Neural progenitor cell (in vitro differentiated cells): ENCODE measurements at regions not wholly inside any gene's neighbourhood (a gene's known extent, or its start where the extent isn't known, plus 50 kb on each side); places are given as distances from the start of the nearest gene placed in this dataset.

Experiments used
- DNase-seq: peaks from one replicate; pipeline ENCODE4 v3.0.0-alpha.2; 2016; ENCODE audit warnings: low spot score
- H2AFZ ChIP-seq: fragments of 200-600 bp; sonication (generic); replicated peaks from 2 replicates; pipeline ENCODE4 v1.6.1; 2016; ENCODE audit warnings: antibody characterized with exemption
- H3F3A ChIP-seq: fragments of 200-600 bp; sonication (generic); 2 replicates; pipeline ENCODE4 v1.6.1; 2016; ENCODE audit warnings: antibody characterized with exemption, low read depth
- H3K27ac ChIP-seq: fragments of 200-600 bp; sonication (generic); 2 replicates; pipeline ENCODE4 v1.5.1; 2016; ENCODE audit warnings: mild to moderate bottlenecking
- H3K27me3 ChIP-seq: fragments of 200-600 bp; sonication (generic); 2 replicates; pipeline ENCODE4 v1.6.1; 2016; ENCODE audit warnings: mild to moderate bottlenecking, moderate library complexity
- H3K36me3 ChIP-seq: fragments of 200-600 bp; sonication (generic); 2 replicates; pipeline ENCODE4 v1.5.1; 2016
- H3K4me1 ChIP-seq: fragments of 200-600 bp; sonication (generic); 2 replicates; pipeline ENCODE4 v1.6.1; 2016; ENCODE audit warnings: mixed run types
- H3K4me2 ChIP-seq: fragments of 200-600 bp; sonication (generic); 2 replicates; pipeline ENCODE4 v1.6.1; 2016
- H3K4me3 ChIP-seq: fragments of 200-600 bp; sonication (generic); 2 replicates; pipeline ENCODE4 v1.5.1; 2016
- H3K79me2 ChIP-seq: fragments of 200-600 bp; sonication (generic); 2 replicates; pipeline ENCODE4 v1.6.1; 2016; ENCODE audit warnings: low read depth
- H3K9ac ChIP-seq: fragments of 200-600 bp; sonication (generic); 2 replicates; pipeline ENCODE4 v1.6.1; 2016
- H3K9me3 ChIP-seq: fragments of 200-600 bp; sonication (generic); 2 replicates; pipeline ENCODE4 v1.5.1; 2016; ENCODE audit warnings: low read depth
- H4K20me1 ChIP-seq: fragments of 200-600 bp; sonication (generic); 2 replicates; pipeline ENCODE4 v1.6.1; 2016; ENCODE audit warnings: low read depth
- H3K27ac Mint-ChIP-seq: 3 replicates; pipeline ENCODE4 v1.8.0; 2021; ENCODE audit warnings: mixed read lengths
- H3K27me3 Mint-ChIP-seq: 2 replicates; pipeline ENCODE4 v1.8.0; 2022; ENCODE audit warnings: low read depth, mild to moderate bottlenecking, inconsistent platforms, moderate library complexity, mixed read lengths; ENCODE audit not compliant: insufficient read depth
- H3K36me3 Mint-ChIP-seq: 3 replicates; pipeline ENCODE4 v1.8.0; 2021; ENCODE audit warnings: mixed read lengths
- H3K4me1 Mint-ChIP-seq: 3 replicates; pipeline ENCODE4 v1.8.0; 2021; ENCODE audit warnings: mixed read lengths
- H3K4me3 Mint-ChIP-seq: 3 replicates; pipeline ENCODE4 v1.8.0; 2021; ENCODE audit warnings: mild to moderate bottlenecking, moderate library complexity, mixed read lengths
- H3K9me3 Mint-ChIP-seq: 3 replicates; pipeline ENCODE4 v1.8.0; 2020; ENCODE audit warnings: mixed read lengths
- CTCF ChIP-seq: fragments of 200-600 bp; sonication (generic); IDR thresholded peaks from 2 replicates; pipeline ENCODE4 v1.5.1; 2017; ENCODE audit warnings: antibody characterized with exemption, mild to moderate bottlenecking
- EZH2 ChIP-seq: fragments of 200-600 bp; sonication (generic); IDR thresholded peaks from 2 replicates; pipeline ENCODE4 v1.6.1; 2017; ENCODE audit warnings: antibody characterized with exemption, mild to moderate bottlenecking, moderate library complexity
- EZH2phosphoT487 ChIP-seq: fragments of 200-600 bp; sonication (generic); IDR thresholded peaks from 2 replicates; pipeline ENCODE4 v1.6.1; 2017; ENCODE audit warnings: antibody characterized with exemption

- H3K4me3 ChIP-seq: no peak overlapping the region
- no peaks in the 10 kb centered on the region for H3K36me3 Mint-ChIP-seq
- H3K9me3 Mint-ChIP-seq: no peaks in the 10 kb centered on the region
Observed at GRCh38 chr3:132378-132777, 64.2 kb upstream of the CHL1 start.

DNA sequence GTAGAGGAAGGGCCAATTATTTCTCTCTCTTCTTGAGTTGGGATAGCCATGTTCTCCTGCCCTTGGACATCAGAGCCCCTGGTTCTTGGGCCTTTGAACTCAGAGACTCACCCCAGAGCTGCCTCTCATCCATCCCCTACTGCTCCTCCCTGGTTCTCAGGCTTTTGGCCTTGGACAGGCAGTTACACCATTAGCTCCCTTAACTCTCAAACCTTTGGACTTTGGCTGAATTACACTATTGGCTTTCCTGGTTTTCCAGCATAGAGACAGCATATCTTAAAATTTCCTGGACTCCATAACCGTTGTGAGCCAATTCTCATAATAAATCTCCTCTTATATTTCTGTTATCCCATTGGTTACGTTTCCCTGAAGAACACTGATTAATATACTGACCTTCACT, 63.7 kb upstream of the CHL1 start:
- H3K4me2 ChIP-seq: no peak overlapping the region
- no peak overlapping the region for H3K9ac ChIP-seq
- H4K20me1 ChIP-seq: no peaks in the 10 kb centered on the region
- no peaks in the 10 kb centered on the region for H3K27me3 ChIP-seq
- Mint-ChIP-seq H3K36me3 (no peaks in the 10 kb centered on the region), H3K4me3 (no peak overlapping the region), H3K9me3 (no peaks in the 10 kb centered on the region), H3K27me3 (no peaks in the 10 kb centered on the region), H3K27ac (no peak overlapping the region), H3K4me1 (peaks cover 4% of the 10 kb centered on the region)
- no peaks in the 10 kb centered on the region for H3K79me2 ChIP-seq
- no peaks in the 10 kb centered on the region for H3K9me3 ChIP-seq
- H3K27ac ChIP-seq: no peak overlapping the region
- H2AFZ ChIP-seq: no peak overlapping the region
- H3F3A ChIP-seq: no peaks in the 10 kb centered on the region
- H3K4me1 ChIP-seq: no peaks in the 10 kb centered on the region
- H3K4me3 ChIP-seq: no peak overlapping the region
- TF ChIP-seq EZH2: no peak
- no peak for TF ChIP-seq EZH2phosphoT487
- no peak for TF ChIP-seq CTCF
- no peaks in the 10 kb centered on the region for H3K36me3 ChIP-seq
- DNase-seq: no peak

More at GRCh38 chr3:132378-132777, 64.2 kb upstream of the CHL1 start:
- TF ChIP-seq EZH2 (no peak), CTCF (no peak), EZH2phosphoT487 (no peak)
- Histone ChIP-seq H3K9me3 (no peaks in the 10 kb centered on the region), H3F3A (no peaks in the 10 kb centered on the region), H4K20me1 (no peaks in the 10 kb centered on the region), H3K27ac (no peak overlapping the region), H3K4me1 (no peaks in the 10 kb centered on the region), H3K9ac (no peak overlapping the region), H2AFZ (no peak overlapping the region), H3K36me3 (no peaks in the 10 kb centered on the region), H3K4me2 (no peak overlapping the region), H3K79me2 (no peaks in the 10 kb centered on the region), H3K27me3 (no peaks in the 10 kb centered on the region)
- Mint-ChIP-seq H3K4me3 (no peak overlapping the region), H3K27ac (no peak overlapping the region), H3K4me1 (peaks cover 4% of the 10 kb centered on the region), H3K27me3 (no peaks in the 10 kb centered on the region)
- no peak for DNase-seq

DNA sequence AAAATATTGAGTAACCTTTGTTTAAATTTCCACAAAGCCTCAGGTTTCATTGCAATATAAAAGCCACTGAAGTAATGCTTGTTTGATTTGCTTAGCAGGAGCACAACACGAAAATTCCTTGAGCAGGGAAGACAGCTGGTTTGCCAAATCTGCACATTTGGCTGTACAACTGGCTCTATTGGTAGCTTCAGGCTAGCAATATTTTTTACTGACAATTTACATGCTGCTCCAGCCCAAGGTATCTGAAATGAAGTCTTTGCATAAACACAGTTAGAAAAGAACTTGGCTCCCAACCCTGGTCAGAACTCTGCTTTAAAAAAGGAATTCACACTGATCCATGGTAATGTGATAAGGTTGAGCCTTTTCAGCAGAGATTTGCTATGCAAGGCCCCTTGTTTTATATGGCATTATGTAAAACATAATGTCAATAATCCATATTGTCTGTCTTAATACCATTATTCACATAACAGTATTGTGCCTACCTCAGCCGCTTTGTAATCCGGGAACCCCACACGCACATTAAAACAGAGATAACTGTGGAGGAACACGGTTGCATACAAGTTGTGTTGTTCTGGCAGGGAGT, 55.7 kb upstream of the CHL1 start:
- Histone ChIP-seq H3K36me3 (no peaks in the 10 kb centered on the region), H3K27ac (no peak overlapping the region), H3K9me3 (no peaks in the 10 kb centered on the region), H3K9ac (no peak overlapping the region), H3K4me2 (no peak overlapping the region), H4K20me1 (no peaks in the 10 kb centered on the region), H3K4me3 (no peak overlapping the region), H3K27me3 (no peaks in the 10 kb centered on the region), H3K4me1 (no peaks in the 10 kb centered on the region), H3F3A (no peaks in the 10 kb centered on the region), H3K79me2 (no peaks in the 10 kb centered on the region), H2AFZ (no peak overlapping the region)
- no peak for DNase-seq
- Mint-ChIP-seq H3K36me3 (no peaks in the 10 kb centered on the region), H3K4me1 (no peaks in the 10 kb centered on the region), H3K9me3 (no peaks in the 10 kb centered on the region), H3K27me3 (no peaks in the 10 kb centered on the region), H3K4me3 (no peak overlapping the region), H3K27ac (no peak overlapping the region)
- TF ChIP-seq CTCF (no peak), EZH2 (no peak), EZH2phosphoT487 (no peak)
